HepG2 (cell line): ENCODE measurements at regions not wholly inside any gene's neighbourhood (a gene's known extent, or its start where the extent isn't known, plus 50 kb on each side); places are given as distances from the start of the nearest gene placed in this dataset.

Experiments
- ATAC-seq: fragments of 200-7000 bp; cut with Tn5 transposase; 3 replicates; pipeline ENCODE4 v1.9.1; 2020; ENCODE audit warnings: mild to moderate bottlenecking, moderate library complexity
- BruUV-seq: library from RNA; stranded (reverse); fragments of 400-500 nt; replicated peaks from 2 replicates; lab custom pipeline; 2021; lab: Mats Ljungman, UMichigan
- CTCF ChIA-PET: fragments of 300-600 bp; formaldehyde crosslinking; extraction: SDS; loops from one replicate; lab custom pipeline; 2021; ENCODE audit warnings: low total read pairs, inconsistent platforms, low intra/inter-chr PET ratio; lab: Yijun Ruan, JAX
- POLR2A ChIA-PET: fragments of 350-600 bp; sonication (Branson Sonifier 250); formaldehyde crosslinking; loops from one replicate; lab custom pipeline; 2020; ENCODE audit warnings: antibody characterized with exemption, inconsistent platforms; lab: Yijun Ruan, JAX
- DNase-seq: peaks from one replicate; pipeline ENCODE4 v3.0.0-alpha.2; 2015; ENCODE audit warnings: low spot score
- FAIRE-seq: peaks from 3 replicates; lab custom pipeline; 2011; peaks lifted over from hg19 to GRCh38; lab: Jason Lieb, UNC
- H2AFZ ChIP-seq: one replicate; pipeline ENCODE4 v1.6.1; 2011; ENCODE audit warnings: low read length, inconsistent platforms
- H3K27ac ChIP-seq: fragments of 300-600 bp; 3 replicates; pipeline ENCODE4 v1.8.0; 2011; ENCODE audit warnings: mixed run types, mild to moderate bottlenecking, mixed read lengths, low read length, inconsistent platforms; ENCODE audit not compliant: insufficient read depth; ENCODE audit errors: extremely low read length
- H3K27me3 ChIP-seq, 2 experiments: fragments of 200-600 bp in 1 of 2; 2 replicates in 1 of 2; 3 replicates in 1 of 2; pipeline versions ENCODE4 v1.6.0 to v1.8.0; 2011; ENCODE audit warnings: low read length in 2 of 2, mild to moderate bottlenecking in 2 of 2, moderate library complexity in 2 of 2, inconsistent platforms in 1 of 2; ENCODE audit not compliant: insufficient read depth in 2 of 2, control insufficient read depth in 1 of 2
- H3K36me3 ChIP-seq, 2 experiments: fragments of 200-600 bp in 1 of 2; replicated peaks in 1 of 2; 2 replicates in 1 of 2; 3 replicates in 1 of 2; pipeline versions ENCODE4 v1.5.1 to v1.8.0; 2011; ENCODE audit warnings: low read length in 2 of 2, inconsistent platforms in 1 of 2; ENCODE audit not compliant: insufficient read depth in 2 of 2, control insufficient read depth in 1 of 2
- H3K4me1 ChIP-seq: 2 replicates; pipeline ENCODE4 v1.5.1; 2012; ENCODE audit warnings: low read length, inconsistent platforms; ENCODE audit not compliant: insufficient read depth
- H3K4me2 ChIP-seq: 2 replicates; pipeline ENCODE4 v1.6.0; 2011; ENCODE audit warnings: low read depth, low read length, inconsistent platforms
- H3K4me3 ChIP-seq, 3 experiments: fragments of 200-600 bp in 1 of 3; sonication (generic), shearing (Covaris generic) in 1 of 3; replicated peaks in 1 of 3; 2 replicates each; pipeline ENCODE4 v1.5.1; 2011 to 2016; ENCODE audit warnings: low read length in 3 of 3, inconsistent platforms in 2 of 3, low read depth in 2 of 3, mild to moderate bottlenecking in 2 of 3, control low read depth in 1 of 3, mixed read lengths in 1 of 3; ENCODE audit not compliant: insufficient read depth in 1 of 3
- H3K79me2 ChIP-seq: one replicate; pipeline ENCODE4 v1.6.1; 2011; ENCODE audit warnings: low read length, inconsistent platforms; ENCODE audit not compliant: insufficient read depth
- H3K9ac ChIP-seq: 2 replicates; pipeline ENCODE4 v1.6.0; 2011; ENCODE audit warnings: mild to moderate bottlenecking, low read depth, low read length, inconsistent platforms; ENCODE audit not compliant: insufficient read depth
- H3K9me3 ChIP-seq: 2 replicates; pipeline ENCODE4 v1.5.1; 2012; ENCODE audit warnings: mild to moderate bottlenecking, low read length
- H4K20me1 ChIP-seq: 2 replicates; pipeline ENCODE4 v1.6.0; 2011; ENCODE audit warnings: inconsistent platforms, mild to moderate bottlenecking, low read length, moderate library complexity; ENCODE audit not compliant: insufficient read depth
- DNMT1 ChIP-seq: sonication (generic); formaldehyde crosslinking; IDR thresholded peaks from 2 replicates; pipeline ENCODE4 v1.5.1; 2020; ENCODE audit warnings: mild to moderate bottlenecking, missing genetic modification reagents
- GPN1 ChIP-seq: sonication (generic); formaldehyde crosslinking; IDR thresholded peaks from 2 replicates; pipeline ENCODE4 v1.5.1; 2020; ENCODE audit warnings: missing genetic modification reagents, borderline replicate concordance
- HHEX ChIP-seq: IDR thresholded peaks from 2 replicates; pipeline ENCODE4 v1.6.1; 2016; ENCODE audit warnings: control low read depth
- ZBTB8A ChIP-seq: sonication (generic); formaldehyde crosslinking; IDR thresholded peaks from 2 replicates; pipeline ENCODE4 v1.4.0; 2020; ENCODE audit warnings: mild to moderate bottlenecking, low read depth, missing genetic modification reagents, borderline replicate concordance
- ZMYM4 ChIP-seq: sonication (generic); formaldehyde crosslinking; IDR thresholded peaks from 2 replicates; pipeline ENCODE4 v1.8.1; 2023; ENCODE audit warnings: mild to moderate bottlenecking, missing genetic modification reagents
- ZNF24 ChIP-seq: fragments of 450-650 bp; IDR thresholded peaks from 2 replicates; pipeline ENCODE4 v1.6.1; 2017; ENCODE audit warnings: antibody characterized with exemption, mild to moderate bottlenecking
- ZNF292 ChIP-seq: sonication (generic); formaldehyde crosslinking; IDR thresholded peaks from 2 replicates; pipeline ENCODE4 v1.8.1; 2022; ENCODE audit warnings: mild to moderate bottlenecking, low read depth, missing genetic modification reagents, borderline replicate concordance
- ZNF792 ChIP-seq: IDR thresholded peaks from 2 replicates; pipeline ENCODE4 v1.6.1; 2016
- WGBS: methylation state at CpG from one replicate; pipeline ENCODE4 v1.1.6; 2017; ENCODE audit warnings: low lambda C conversion rate; 5-methylcytosine and 5-hydroxymethylcytosine counted together
- in situ Hi-C: cut with HindIII; loops from 2 replicates; pipeline ENCODE4 v1.10.0; 2017; ENCODE audit warnings: low pct_unique_long_range_greater_than_20kb; ENCODE audit not compliant: extremely low pct_ligation_motif_present
- intact Hi-C: fragments of 100-400 bp; cut with micrococcal nuclease; formaldehyde crosslinking; loops from one replicate; pipeline ENCODE4 v1.10.0; 2022; ENCODE audit not compliant: unreplicated experiment
- TF ChIP-seq, protein P1 (sequence below): sonication (generic); formaldehyde crosslinking; IDR thresholded peaks from 2 replicates; pipeline ENCODE4 v1.8.1; 2023; ENCODE audit warnings: mild to moderate bottlenecking, missing genetic modification reagents
- TF ChIP-seq, protein P2 (sequence below): sonication (generic); formaldehyde crosslinking; IDR thresholded peaks from 2 replicates; pipeline ENCODE4 v1.9.0; 2022; ENCODE audit warnings: missing genetic modification reagents, mild to moderate bottlenecking, borderline replicate concordance
- TF ChIP-seq, protein P3 (sequence below): sonication (generic); formaldehyde crosslinking; IDR thresholded peaks from 2 replicates; pipeline ENCODE4 v1.4.0; 2020; ENCODE audit warnings: missing genetic modification reagents, borderline replicate concordance
- TF ChIP-seq, protein P4 (sequence below): sonication (generic); formaldehyde crosslinking; IDR thresholded peaks from 2 replicates; pipeline ENCODE4 v1.4.0; 2020; ENCODE audit warnings: missing genetic modification reagents, mild to moderate bottlenecking, borderline replicate concordance

DNA sequence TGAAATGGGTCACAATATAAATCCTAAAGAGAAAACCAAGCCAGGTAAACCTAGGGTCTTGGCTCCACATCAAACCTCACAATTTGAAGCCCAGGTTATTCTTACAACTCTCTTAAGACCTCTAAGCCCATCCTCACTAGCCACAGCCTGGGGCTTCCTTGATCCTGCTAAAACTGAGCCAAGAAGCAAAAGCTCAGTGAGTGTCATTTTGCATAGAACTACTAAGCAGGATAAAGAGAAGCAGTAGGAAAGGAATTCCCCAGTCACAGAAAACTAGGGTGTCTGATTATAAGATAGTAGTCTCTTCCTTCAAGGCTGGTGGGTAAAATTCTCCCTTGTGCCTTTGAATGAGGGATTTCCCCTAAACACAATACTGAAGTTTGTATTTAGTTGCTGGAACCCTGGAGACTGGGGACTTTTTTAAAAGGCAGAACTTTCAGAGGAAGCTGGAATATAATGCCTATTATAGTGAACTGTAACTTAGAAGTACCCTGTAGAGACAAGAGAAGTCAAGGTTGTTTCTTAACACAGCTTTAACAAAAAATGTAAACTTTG, 196.6 kb upstream of the KIAA1217 start (continued):
- TF ChIP-seq ZNF292 (CRISPR knock-in tag), result no peak
- TF ChIP-seq ZBTB8A (CRISPR knock-in tag), result no peak
- TF ChIP-seq HHEX (CRISPR knock-in tag), result no peak
- TF ChIP-seq GPN1 (CRISPR knock-in tag), result no peak
- TF ChIP-seq ZNF792 (CRISPR knock-in tag), result no peak
- TF ChIP-seq ZMYM4 (CRISPR knock-in tag), result no peak

DNA sequence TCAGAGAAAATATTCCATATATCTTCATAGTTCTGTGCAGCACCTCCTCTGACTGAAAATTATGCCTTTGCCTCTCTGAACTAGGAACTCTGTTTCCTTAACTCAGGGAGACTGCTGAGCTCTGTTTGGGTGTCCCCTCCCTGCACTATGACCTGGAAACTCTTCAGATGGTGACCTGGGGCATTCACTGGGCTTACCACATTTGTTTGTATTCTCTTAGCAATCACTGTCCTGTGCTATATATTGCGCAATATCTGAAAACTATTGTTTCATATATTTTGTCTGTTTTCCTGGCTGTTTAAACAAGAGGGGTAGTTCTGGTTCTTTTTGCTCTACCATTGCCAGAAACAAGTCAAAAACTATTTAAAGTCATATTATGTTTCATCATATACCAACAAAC, 181.8 kb upstream of the KIAA1217 start:
- Histone ChIP-seq H3K27ac (no peak overlapping the region), H3K27me3 (peaks cover 0 to 6% of the 10 kb centered on the region in 2 experiments; a peak in 1 of 5 replicates), H4K20me1 (no peaks in the 10 kb centered on the region), H3K79me2 (no peaks in the 10 kb centered on the region), H3K4me3 (no peak overlapping the region), H3K36me3 (no peaks in the 10 kb centered on the region), H2AFZ (no peak overlapping the region), H3K4me2 (no peak overlapping the region), H3K9me3 (no peaks in the 10 kb centered on the region), H3K9ac (no peak overlapping the region), H3K4me1 (no peaks in the 10 kb centered on the region)
- FAIRE-seq (no peak), DNase-seq (peak; percentile 37), ATAC-seq (peak; percentile 58; the same call in 1 of the 3 replicates)
- in situ Hi-C loops, result no loop called here
- BruUV-seq, result no TSS peak
- intact Hi-C loops, result no loop called here
- WGBS, result 0% methylated on average over 1 of the region's 1 CpG
- CTCF ChIA-PET, result no interaction called here
- POLR2A ChIA-PET, result no interaction called here
- TF ChIP-seq, protein P1, sequence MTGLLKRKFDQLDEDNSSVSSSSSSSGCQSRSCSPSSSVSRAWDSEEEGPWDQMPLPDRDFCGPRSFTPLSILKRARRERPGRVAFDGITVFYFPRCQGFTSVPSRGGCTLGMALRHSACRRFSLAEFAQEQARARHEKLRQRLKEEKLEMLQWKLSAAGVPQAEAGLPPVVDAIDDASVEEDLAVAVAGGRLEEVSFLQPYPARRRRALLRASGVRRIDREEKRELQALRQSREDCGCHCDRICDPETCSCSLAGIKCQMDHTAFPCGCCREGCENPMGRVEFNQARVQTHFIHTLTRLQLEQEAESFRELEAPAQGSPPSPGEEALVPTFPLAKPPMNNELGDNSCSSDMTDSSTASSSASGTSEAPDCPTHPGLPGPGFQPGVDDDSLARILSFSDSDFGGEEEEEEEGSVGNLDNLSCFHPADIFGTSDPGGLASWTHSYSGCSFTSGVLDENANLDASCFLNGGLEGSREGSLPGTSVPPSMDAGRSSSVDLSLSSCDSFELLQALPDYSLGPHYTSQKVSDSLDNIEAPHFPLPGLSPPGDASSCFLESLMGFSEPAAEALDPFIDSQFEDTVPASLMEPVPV, result no peak
- TF ChIP-seq, protein P2, sequence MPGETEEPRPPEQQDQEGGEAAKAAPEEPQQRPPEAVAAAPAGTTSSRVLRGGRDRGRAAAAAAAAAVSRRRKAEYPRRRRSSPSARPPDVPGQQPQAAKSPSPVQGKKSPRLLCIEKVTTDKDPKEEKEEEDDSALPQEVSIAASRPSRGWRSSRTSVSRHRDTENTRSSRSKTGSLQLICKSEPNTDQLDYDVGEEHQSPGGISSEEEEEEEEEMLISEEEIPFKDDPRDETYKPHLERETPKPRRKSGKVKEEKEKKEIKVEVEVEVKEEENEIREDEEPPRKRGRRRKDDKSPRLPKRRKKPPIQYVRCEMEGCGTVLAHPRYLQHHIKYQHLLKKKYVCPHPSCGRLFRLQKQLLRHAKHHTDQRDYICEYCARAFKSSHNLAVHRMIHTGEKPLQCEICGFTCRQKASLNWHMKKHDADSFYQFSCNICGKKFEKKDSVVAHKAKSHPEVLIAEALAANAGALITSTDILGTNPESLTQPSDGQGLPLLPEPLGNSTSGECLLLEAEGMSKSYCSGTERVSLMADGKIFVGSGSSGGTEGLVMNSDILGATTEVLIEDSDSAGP, result no peak
- TF ChIP-seq, protein P3, sequence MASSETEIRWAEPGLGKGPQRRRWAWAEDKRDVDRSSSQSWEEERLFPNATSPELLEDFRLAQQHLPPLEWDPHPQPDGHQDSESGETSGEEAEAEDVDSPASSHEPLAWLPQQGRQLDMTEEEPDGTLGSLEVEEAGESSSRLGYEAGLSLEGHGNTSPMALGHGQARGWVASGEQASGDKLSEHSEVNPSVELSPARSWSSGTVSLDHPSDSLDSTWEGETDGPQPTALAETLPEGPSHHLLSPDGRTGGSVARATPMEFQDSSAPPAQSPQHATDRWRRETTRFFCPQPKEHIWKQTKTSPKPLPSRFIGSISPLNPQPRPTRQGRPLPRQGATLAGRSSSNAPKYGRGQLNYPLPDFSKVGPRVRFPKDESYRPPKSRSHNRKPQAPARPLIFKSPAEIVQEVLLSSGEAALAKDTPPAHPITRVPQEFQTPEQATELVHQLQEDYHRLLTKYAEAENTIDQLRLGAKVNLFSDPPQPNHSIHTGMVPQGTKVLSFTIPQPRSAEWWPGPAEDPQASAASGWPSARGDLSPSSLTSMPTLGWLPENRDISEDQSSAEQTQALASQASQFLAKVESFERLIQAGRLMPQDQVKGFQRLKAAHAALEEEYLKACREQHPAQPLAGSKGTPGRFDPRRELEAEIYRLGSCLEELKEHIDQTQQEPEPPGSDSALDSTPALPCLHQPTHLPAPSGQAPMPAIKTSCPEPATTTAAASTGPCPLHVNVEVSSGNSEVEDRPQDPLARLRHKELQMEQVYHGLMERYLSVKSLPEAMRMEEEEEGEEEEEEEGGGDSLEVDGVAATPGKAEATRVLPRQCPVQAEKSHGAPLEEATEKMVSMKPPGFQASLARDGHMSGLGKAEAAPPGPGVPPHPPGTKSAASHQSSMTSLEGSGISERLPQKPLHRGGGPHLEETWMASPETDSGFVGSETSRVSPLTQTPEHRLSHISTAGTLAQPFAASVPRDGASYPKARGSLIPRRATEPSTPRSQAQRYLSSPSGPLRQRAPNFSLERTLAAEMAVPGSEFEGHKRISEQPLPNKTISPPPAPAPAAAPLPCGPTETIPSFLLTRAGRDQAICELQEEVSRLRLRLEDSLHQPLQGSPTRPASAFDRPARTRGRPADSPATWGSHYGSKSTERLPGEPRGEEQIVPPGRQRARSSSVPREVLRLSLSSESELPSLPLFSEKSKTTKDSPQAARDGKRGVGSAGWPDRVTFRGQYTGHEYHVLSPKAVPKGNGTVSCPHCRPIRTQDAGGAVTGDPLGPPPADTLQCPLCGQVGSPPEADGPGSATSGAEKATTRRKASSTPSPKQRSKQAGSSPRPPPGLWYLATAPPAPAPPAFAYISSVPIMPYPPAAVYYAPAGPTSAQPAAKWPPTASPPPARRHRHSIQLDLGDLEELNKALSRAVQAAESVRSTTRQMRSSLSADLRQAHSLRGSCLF (CRISPR knock-in tag), result no peak
- no peak for TF ChIP-seq DNMT1 (CRISPR knock-in tag)
- TF ChIP-seq, protein P4, sequence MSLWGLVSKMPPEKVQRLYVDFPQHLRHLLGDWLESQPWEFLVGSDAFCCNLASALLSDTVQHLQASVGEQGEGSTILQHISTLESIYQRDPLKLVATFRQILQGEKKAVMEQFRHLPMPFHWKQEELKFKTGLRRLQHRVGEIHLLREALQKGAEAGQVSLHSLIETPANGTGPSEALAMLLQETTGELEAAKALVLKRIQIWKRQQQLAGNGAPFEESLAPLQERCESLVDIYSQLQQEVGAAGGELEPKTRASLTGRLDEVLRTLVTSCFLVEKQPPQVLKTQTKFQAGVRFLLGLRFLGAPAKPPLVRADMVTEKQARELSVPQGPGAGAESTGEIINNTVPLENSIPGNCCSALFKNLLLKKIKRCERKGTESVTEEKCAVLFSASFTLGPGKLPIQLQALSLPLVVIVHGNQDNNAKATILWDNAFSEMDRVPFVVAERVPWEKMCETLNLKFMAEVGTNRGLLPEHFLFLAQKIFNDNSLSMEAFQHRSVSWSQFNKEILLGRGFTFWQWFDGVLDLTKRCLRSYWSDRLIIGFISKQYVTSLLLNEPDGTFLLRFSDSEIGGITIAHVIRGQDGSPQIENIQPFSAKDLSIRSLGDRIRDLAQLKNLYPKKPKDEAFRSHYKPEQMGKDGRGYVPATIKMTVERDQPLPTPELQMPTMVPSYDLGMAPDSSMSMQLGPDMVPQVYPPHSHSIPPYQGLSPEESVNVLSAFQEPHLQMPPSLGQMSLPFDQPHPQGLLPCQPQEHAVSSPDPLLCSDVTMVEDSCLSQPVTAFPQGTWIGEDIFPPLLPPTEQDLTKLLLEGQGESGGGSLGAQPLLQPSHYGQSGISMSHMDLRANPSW (CRISPR knock-in tag), result no peak
- no peak for TF ChIP-seq ZNF24
